IMR-90 (cell line): ENCODE measurements at regions not wholly inside any gene's neighbourhood (a gene's known extent, or its start where the extent isn't known, plus 50 kb on each side); places are given as distances from the start of the nearest gene placed in this dataset.

Experiments
- ATAC-seq: fragments of 200-7000 bp; cut with Tn5 transposase; 2 replicates; pipeline ENCODE4 v1.9.1; 2020; ENCODE audit warnings: low read depth, mild to moderate bottlenecking, moderate library complexity
- BruUV-seq: library from RNA; stranded (reverse); fragments of 400-500 nt; replicated peaks from 2 replicates; lab custom pipeline; 2021; lab: Mats Ljungman, UMichigan
- CTCF ChIA-PET: fragments of 300-600 bp; formaldehyde crosslinking; extraction: SDS; loops from one replicate; lab custom pipeline; 2021; ENCODE audit warnings: antibody characterized with exemption; lab: Yijun Ruan, JAX
- POLR2A ChIA-PET: fragments of 300-600 bp; sonication (Branson Sonifier 250); formaldehyde crosslinking; loops from one replicate; lab custom pipeline; 2022; ENCODE audit warnings: antibody characterized with exemption; ENCODE audit not compliant: unreplicated experiment; lab: Charles Lee
- DNase-seq: peaks from one replicate; pipeline ENCODE4 v3.0.0; 2013
- H2AFZ ChIP-seq: replicated peaks from 2 replicates; pipeline ENCODE3; 2013; ENCODE audit warnings: low read length, mild to moderate bottlenecking; ENCODE audit not compliant: poor library complexity
- H2AK5ac ChIP-seq: 2 replicates; pipeline ENCODE4 v1.6.1; 2013; ENCODE audit warnings: low read depth, low read length, inconsistent platforms
- H2AK9ac ChIP-seq: replicated peaks from 2 replicates; pipeline ENCODE3; 2013; ENCODE audit warnings: mild to moderate bottlenecking, low read depth, low read length, moderate library complexity; ENCODE audit not compliant: poor library complexity
- H2BK120ac ChIP-seq: 2 replicates; pipeline ENCODE4 v1.6.1; 2013; ENCODE audit warnings: low read depth, low read length, inconsistent platforms
- H2BK15ac ChIP-seq: 3 replicates; pipeline ENCODE4 v1.6.1; 2013; ENCODE audit warnings: low read depth, low read length, inconsistent platforms
- H2BK20ac ChIP-seq: 2 replicates; pipeline ENCODE4 v1.6.1; 2013; ENCODE audit warnings: low read depth, mild to moderate bottlenecking, inconsistent platforms, low read length, moderate library complexity
- H2BK5ac ChIP-seq: 2 replicates; pipeline ENCODE4 v1.6.1; 2013; ENCODE audit warnings: mild to moderate bottlenecking, low read depth, low read length, inconsistent platforms; ENCODE audit not compliant: poor library complexity, severe bottlenecking
- H3K14ac ChIP-seq: replicated peaks from 2 replicates; pipeline ENCODE4 v1.6.1; 2013; ENCODE audit warnings: low read depth, low read length, inconsistent platforms
- H3K18ac ChIP-seq: 2 replicates; pipeline ENCODE4 v1.6.1; 2013; ENCODE audit warnings: low read depth, low read length, control low read depth
- H3K23ac ChIP-seq: 2 replicates; pipeline ENCODE4 v1.6.1; 2013; ENCODE audit warnings: low read depth, low read length, inconsistent platforms
- H3K27ac ChIP-seq: 2 replicates; pipeline ENCODE4 v1.5.1; 2013; ENCODE audit warnings: mild to moderate bottlenecking, control low read depth, low read length; ENCODE audit not compliant: insufficient read depth
- H3K27me3 ChIP-seq: 2 replicates; pipeline ENCODE4 v1.6.1; 2013; ENCODE audit warnings: low read length; ENCODE audit not compliant: control insufficient read depth, insufficient read depth
- H3K36me3 ChIP-seq: 2 replicates; pipeline ENCODE4 v1.6.1; 2013; ENCODE audit warnings: low read length, mixed read lengths; ENCODE audit not compliant: control insufficient read depth, insufficient read depth
- H3K4ac ChIP-seq: 2 replicates; pipeline ENCODE4 v1.6.1; 2013; ENCODE audit warnings: low read depth, low read length, inconsistent platforms
- H3K4me1 ChIP-seq: 2 replicates; pipeline ENCODE4 v1.6.1; 2013; ENCODE audit warnings: low read length, mixed read lengths; ENCODE audit not compliant: control insufficient read depth, insufficient read depth
- H3K4me2 ChIP-seq: 2 replicates; pipeline ENCODE4 v1.6.1; 2013; ENCODE audit warnings: low read depth, mild to moderate bottlenecking, control low read depth, low read length, moderate library complexity
- H3K4me3 ChIP-seq: 2 replicates; pipeline ENCODE4 v1.5.1; 2013; ENCODE audit warnings: low read depth, mild to moderate bottlenecking, control low read depth, low read length, moderate library complexity; ENCODE audit not compliant: insufficient read depth
- H3K56ac ChIP-seq: 2 replicates; pipeline ENCODE4 v1.6.1; 2013; ENCODE audit warnings: low read length, inconsistent platforms; ENCODE audit not compliant: insufficient read depth; ENCODE audit errors: extremely low read depth
- H3K79me1 ChIP-seq, 2 experiments: 2 replicates each; pipeline ENCODE4 v1.6.1; 2013; ENCODE audit warnings: low read length in 2 of 2, inconsistent platforms in 1 of 2, low read depth in 1 of 2
- H3K9ac ChIP-seq: 2 replicates; pipeline ENCODE4 v1.6.1; 2013; ENCODE audit warnings: low read depth, low read length, control low read depth
- H3K9me1 ChIP-seq: 2 replicates; pipeline ENCODE4 v1.6.1; 2013; ENCODE audit warnings: low read length, inconsistent platforms; ENCODE audit not compliant: insufficient read depth
- H3K9me3 ChIP-seq: 2 replicates; pipeline ENCODE4 v1.6.1; 2013; ENCODE audit warnings: low read length; ENCODE audit not compliant: control insufficient read depth, insufficient read depth
- H4K20me1 ChIP-seq: 2 replicates; pipeline ENCODE4 v1.6.1; 2013; ENCODE audit warnings: low read length, inconsistent platforms; ENCODE audit not compliant: insufficient read depth
- H4K5ac ChIP-seq: 2 replicates; pipeline ENCODE4 v1.6.1; 2013; ENCODE audit warnings: mild to moderate bottlenecking, low read depth, low read length, control low read depth
- H4K8ac ChIP-seq, 2 experiments: 2 replicates each; pipeline ENCODE4 v1.6.1; 2013; ENCODE audit warnings: low read depth in 2 of 2, low read length in 2 of 2, control low read depth in 1 of 2, inconsistent platforms in 1 of 2
- H4K91ac ChIP-seq: 2 replicates; pipeline ENCODE4 v1.6.1; 2013; ENCODE audit warnings: low read depth, low read length, inconsistent platforms; ENCODE audit not compliant: insufficient read depth
- BHLHE40 ChIP-seq: fragments of 150-350 bp; IDR thresholded peaks from 2 replicates; pipeline ENCODE4 v1.6.1; 2016; ENCODE audit warnings: mild to moderate bottlenecking, low read depth, low read length
- CEBPB ChIP-seq: IDR thresholded peaks from 2 replicates; pipeline ENCODE4 v1.6.1; 2012; ENCODE audit warnings: low read depth, low read length, improper control_type of control experiment
- CHD1 ChIP-seq: IDR thresholded peaks from 2 replicates; pipeline ENCODE4 v1.6.1; 2012; ENCODE audit warnings: low read depth, low read length, improper control_type of control experiment
- FOS ChIP-seq: fragments of 150-350 bp; IDR thresholded peaks from 2 replicates; pipeline ENCODE4 v1.6.1; 2016; ENCODE audit warnings: low read depth, low read length
- MAFK ChIP-seq: IDR thresholded peaks from 2 replicates; pipeline ENCODE4 v1.6.1; 2012; ENCODE audit warnings: low read depth, low read length, improper control_type of control experiment
- MAZ ChIP-seq: IDR thresholded peaks from 2 replicates; pipeline ENCODE4 v1.6.1; 2012; ENCODE audit warnings: low read depth, mild to moderate bottlenecking, low read length, improper control_type of control experiment, moderate library complexity, borderline replicate concordance
- MXI1 ChIP-seq: IDR thresholded peaks from 2 replicates; pipeline ENCODE4 v1.6.1; 2012; ENCODE audit warnings: low read depth, mild to moderate bottlenecking, low read length, moderate library complexity, borderline replicate concordance
- NFE2L2 ChIP-seq: fragments of 150-350 bp; IDR thresholded peaks from 2 replicates; pipeline ENCODE4 v1.6.1; 2016; ENCODE audit warnings: low read depth, mild to moderate bottlenecking, low read length
- POLR2A ChIP-seq: IDR thresholded peaks from 2 replicates; pipeline ENCODE4 v1.6.1; 2012; ENCODE audit warnings: mild to moderate bottlenecking, low read depth, low read length
- RAD21 ChIP-seq: IDR thresholded peaks from 2 replicates; pipeline ENCODE4 v1.6.1; 2012; ENCODE audit warnings: low read length, improper control_type of control experiment
- RCOR1 ChIP-seq: IDR thresholded peaks from 2 replicates; pipeline ENCODE4 v1.6.1; 2012; ENCODE audit warnings: mild to moderate bottlenecking, low read length, improper control_type of control experiment; ENCODE audit not compliant: insufficient replicate concordance
- RFX5 ChIP-seq: IDR thresholded peaks from 2 replicates; pipeline ENCODE4 v1.8.0; 2012; ENCODE audit warnings: low read depth, mild to moderate bottlenecking, low read length, moderate library complexity
- SMC3 ChIP-seq: fragments of 150-350 bp; IDR thresholded peaks from 2 replicates; pipeline ENCODE4 v1.6.1; 2016; ENCODE audit warnings: low read depth, mild to moderate bottlenecking, antibody characterized with exemption, low read length, moderate library complexity
- WGBS, 2 experiments: methylation state at CpG; one replicate each; pipeline versions ENCODE4 v1.1.5 to v1.1.7; 2013; ENCODE audit warnings: missing lambda C conversion rate in 2 of 2; ENCODE audit not compliant: insufficient read length in 1 of 2; ENCODE audit errors: extremely low coverage in 2 of 2; 5-methylcytosine and 5-hydroxymethylcytosine counted together
- dilution Hi-C: fragments of 300-500 bp; cut with HindIII; formaldehyde crosslinking; loops from one replicate; pipeline ENCODE4 v1.14.3; 2018; ENCODE audit warnings: low sequenced_read_pairs; ENCODE audit not compliant: unreplicated experiment
- in situ Hi-C: fragments of 300-500 bp; cut with MboI; formaldehyde crosslinking; loops from 3 replicates; pipeline ENCODE4 v1.14.3; 2019; ENCODE audit warnings: low sequenced_read_pairs, inconsistent platforms, mixed read lengths
- intact Hi-C: fragments of 100-400 bp; cut with micrococcal nuclease; formaldehyde crosslinking; loops from 2 replicates; pipeline ENCODE4 v1.10.0; 2022
- TF ChIP-seq, protein P1 (sequence below): fragments of 150-350 bp; IDR thresholded peaks from 2 replicates; pipeline ENCODE4 v1.6.1; 2016; ENCODE audit warnings: low read depth, mild to moderate bottlenecking, low read length, moderate library complexity, borderline replicate concordance
- TF ChIP-seq, protein P2 (sequence below): fragments of 150-350 bp; IDR thresholded peaks from 2 replicates; pipeline ENCODE4 v1.6.1; 2017; ENCODE audit warnings: mild to moderate bottlenecking, antibody characterized with exemption, low read length, low read depth
- TF ChIP-seq, protein P3 (sequence below): conservative IDR thresholded peaks from 2 replicates; pipeline ENCODE4 v1.5.1; 2012; ENCODE audit warnings: mild to moderate bottlenecking, low read depth, low read length, improper control_type of control experiment

DNA sequence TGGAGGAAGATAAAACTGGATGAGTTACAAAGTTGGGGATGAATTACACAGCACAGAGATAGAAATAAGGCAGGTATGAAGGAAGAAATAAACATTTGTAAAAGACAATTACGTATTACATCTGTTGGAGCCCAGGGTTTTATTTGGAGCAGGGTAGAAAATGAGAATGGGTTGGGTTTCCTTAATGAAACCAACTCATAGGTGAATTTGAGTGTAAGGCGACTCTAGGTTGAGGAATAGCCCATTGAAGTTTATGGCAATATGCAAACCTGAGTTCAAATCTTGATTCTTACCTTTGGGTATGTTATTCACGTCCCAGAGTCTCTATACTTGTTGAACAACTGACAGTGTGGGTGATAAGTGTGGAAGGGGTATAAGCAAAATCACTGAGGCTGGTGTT is 422.3 kb upstream of the WWC1 start:
- no peak overlapping the region for H3K4ac ChIP-seq
- H3K18ac ChIP-seq: no peak overlapping the region
- no peaks in the 10 kb centered on the region for H3K27me3 ChIP-seq
- no CpG with 5 or more reads among the region's 3 CpGs for WGBS, 2 experiments
- ATAC-seq (no peak), DNase-seq (no peak)
- TF ChIP-seq MAZ: no peak
- TF ChIP-seq MAFK: no peak
- no peak for TF ChIP-seq CHD1
- TF ChIP-seq RAD21: no peak
- TF ChIP-seq SMC3: no peak
- no peak for TF ChIP-seq FOS
- TF ChIP-seq RFX5: no peak
- no peak for TF ChIP-seq NFE2L2
- TF ChIP-seq CEBPB: no peak
- TF ChIP-seq, protein P1, sequence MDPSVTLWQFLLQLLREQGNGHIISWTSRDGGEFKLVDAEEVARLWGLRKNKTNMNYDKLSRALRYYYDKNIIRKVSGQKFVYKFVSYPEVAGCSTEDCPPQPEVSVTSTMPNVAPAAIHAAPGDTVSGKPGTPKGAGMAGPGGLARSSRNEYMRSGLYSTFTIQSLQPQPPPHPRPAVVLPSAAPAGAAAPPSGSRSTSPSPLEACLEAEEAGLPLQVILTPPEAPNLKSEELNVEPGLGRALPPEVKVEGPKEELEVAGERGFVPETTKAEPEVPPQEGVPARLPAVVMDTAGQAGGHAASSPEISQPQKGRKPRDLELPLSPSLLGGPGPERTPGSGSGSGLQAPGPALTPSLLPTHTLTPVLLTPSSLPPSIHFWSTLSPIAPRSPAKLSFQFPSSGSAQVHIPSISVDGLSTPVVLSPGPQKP: no peak
- TF ChIP-seq, protein P2, sequence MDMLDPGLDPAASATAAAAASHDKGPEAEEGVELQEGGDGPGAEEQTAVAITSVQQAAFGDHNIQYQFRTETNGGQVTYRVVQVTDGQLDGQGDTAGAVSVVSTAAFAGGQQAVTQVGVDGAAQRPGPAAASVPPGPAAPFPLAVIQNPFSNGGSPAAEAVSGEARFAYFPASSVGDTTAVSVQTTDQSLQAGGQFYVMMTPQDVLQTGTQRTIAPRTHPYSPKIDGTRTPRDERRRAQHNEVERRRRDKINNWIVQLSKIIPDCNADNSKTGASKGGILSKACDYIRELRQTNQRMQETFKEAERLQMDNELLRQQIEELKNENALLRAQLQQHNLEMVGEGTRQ: no peak
- TF ChIP-seq POLR2A: no peak
- TF ChIP-seq RCOR1: no peak
- TF ChIP-seq MXI1: no peak
- no peak for TF ChIP-seq BHLHE40
- TF ChIP-seq, protein P3, sequence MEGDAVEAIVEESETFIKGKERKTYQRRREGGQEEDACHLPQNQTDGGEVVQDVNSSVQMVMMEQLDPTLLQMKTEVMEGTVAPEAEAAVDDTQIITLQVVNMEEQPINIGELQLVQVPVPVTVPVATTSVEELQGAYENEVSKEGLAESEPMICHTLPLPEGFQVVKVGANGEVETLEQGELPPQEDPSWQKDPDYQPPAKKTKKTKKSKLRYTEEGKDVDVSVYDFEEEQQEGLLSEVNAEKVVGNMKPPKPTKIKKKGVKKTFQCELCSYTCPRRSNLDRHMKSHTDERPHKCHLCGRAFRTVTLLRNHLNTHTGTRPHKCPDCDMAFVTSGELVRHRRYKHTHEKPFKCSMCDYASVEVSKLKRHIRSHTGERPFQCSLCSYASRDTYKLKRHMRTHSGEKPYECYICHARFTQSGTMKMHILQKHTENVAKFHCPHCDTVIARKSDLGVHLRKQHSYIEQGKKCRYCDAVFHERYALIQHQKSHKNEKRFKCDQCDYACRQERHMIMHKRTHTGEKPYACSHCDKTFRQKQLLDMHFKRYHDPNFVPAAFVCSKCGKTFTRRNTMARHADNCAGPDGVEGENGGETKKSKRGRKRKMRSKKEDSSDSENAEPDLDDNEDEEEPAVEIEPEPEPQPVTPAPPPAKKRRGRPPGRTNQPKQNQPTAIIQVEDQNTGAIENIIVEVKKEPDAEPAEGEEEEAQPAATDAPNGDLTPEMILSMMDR: no peak
- H2AK5ac ChIP-seq: no peak overlapping the region
- no peak overlapping the region for H2BK15ac ChIP-seq
- H3K4me1 ChIP-seq: no peaks in the 10 kb centered on the region
- H4K5ac ChIP-seq: no peak overlapping the region
- ChIA-PET POLR2A (no interaction called here), CTCF (interaction anchor here (0.7 kb wide), 1 partner anchor 564 kb away, joined by 4 read pairs; no protein-coding TSS in a partner anchor)
- intact Hi-C loops: no loop called here
- no peaks in the 10 kb centered on the region for H3K9me1 ChIP-seq
- no peaks in the 10 kb centered on the region for H3K36me3 ChIP-seq
- BruUV-seq: no TSS peak
- no peak overlapping the region for H3K27ac ChIP-seq
- H3K23ac ChIP-seq: no peak overlapping the region
- no peak overlapping the region for H3K14ac ChIP-seq
- no peak overlapping the region for H2AK9ac ChIP-seq
- H3K4me2 ChIP-seq: no peak overlapping the region
- no peak overlapping the region for H2BK20ac ChIP-seq
- H3K9me3 ChIP-seq: no peaks in the 10 kb centered on the region
- no peak overlapping the region for H2BK5ac ChIP-seq
- H2BK120ac ChIP-seq: no peak overlapping the region
- dilution Hi-C loops: no loop called here
- no peak overlapping the region for H3K56ac ChIP-seq
- H3K9ac ChIP-seq: no peak overlapping the region
- no peak overlapping the region for H4K8ac ChIP-seq
- H3K79me1 ChIP-seq: no peaks in the 10 kb centered on the region
- in situ Hi-C loops: no loop called here
- H2AFZ ChIP-seq: no peak overlapping the region
- H3K4me3 ChIP-seq: no peak overlapping the region
- H4K20me1 ChIP-seq: no peaks in the 10 kb centered on the region
- no peak overlapping the region for H4K91ac ChIP-seq
